RWPE2 (cell line): ENCODE measurements at regions not wholly inside any gene's neighbourhood (a gene's known extent, or its start where the extent isn't known, plus 50 kb on each side); places are given as distances from the start of the nearest gene placed in this dataset.
A peak's percentile ranks its signal among the peaks of the same experiment; 100 is the strongest.

Source experiments
- ATAC-seq: fragments of 200-7000 bp; cut with Tn5 transposase; 3 replicates; pipeline ENCODE4 v1.9.1; 2021; ENCODE audit warnings: low read depth
- DNase-seq: peaks from one replicate; pipeline ENCODE4 v3.0.0-alpha.2; 2020; ENCODE audit warnings: low spot score
- H3K27ac ChIP-seq: fragments of 450-650 bp; 2 replicates; pipeline ENCODE4 v1.5.1; 2017; ENCODE audit warnings: mild to moderate bottlenecking; ENCODE audit not compliant: poor library complexity, severe bottlenecking
- H3K27me3 ChIP-seq: fragments of 250-450 bp; sonication (Bioruptor Pico); 2 replicates; pipeline ENCODE4 v1.5.1; 2021; ENCODE audit warnings: mild to moderate bottlenecking, moderate library complexity; ENCODE audit not compliant: insufficient read depth, poor library complexity, severe bottlenecking
- H3K36me3 ChIP-seq: fragments of 250-450 bp; sonication (Bioruptor Pico); 2 replicates; pipeline ENCODE4 v1.5.1; 2020; ENCODE audit warnings: low read depth, mild to moderate bottlenecking, moderate library complexity
- H3K4me1 ChIP-seq: fragments of 250-450 bp; sonication (Bioruptor Pico); 2 replicates; pipeline ENCODE4 v1.5.1; 2021; ENCODE audit warnings: mild to moderate bottlenecking, moderate library complexity; ENCODE audit not compliant: insufficient read depth, poor library complexity, severe bottlenecking
- H3K4me3 ChIP-seq: fragments of 250-450 bp; sonication (Bioruptor Pico); 2 replicates; pipeline ENCODE4 v1.5.1; 2021; ENCODE audit warnings: mild to moderate bottlenecking, moderate library complexity; ENCODE audit not compliant: severe bottlenecking
- H3K9me3 ChIP-seq: fragments of 250-450 bp; sonication (Bioruptor Pico); 2 replicates; pipeline ENCODE4 v1.5.1; 2021; ENCODE audit warnings: mild to moderate bottlenecking, moderate library complexity; ENCODE audit not compliant: severe bottlenecking
- TF ChIP-seq, protein P1 (sequence below): fragments of 450-650 bp; IDR thresholded peaks from one replicate; pipeline ENCODE4 v1.5.1; 2017; ENCODE audit warnings: mild to moderate bottlenecking, moderate library complexity; ENCODE audit not compliant: poor library complexity, severe bottlenecking

DNA sequence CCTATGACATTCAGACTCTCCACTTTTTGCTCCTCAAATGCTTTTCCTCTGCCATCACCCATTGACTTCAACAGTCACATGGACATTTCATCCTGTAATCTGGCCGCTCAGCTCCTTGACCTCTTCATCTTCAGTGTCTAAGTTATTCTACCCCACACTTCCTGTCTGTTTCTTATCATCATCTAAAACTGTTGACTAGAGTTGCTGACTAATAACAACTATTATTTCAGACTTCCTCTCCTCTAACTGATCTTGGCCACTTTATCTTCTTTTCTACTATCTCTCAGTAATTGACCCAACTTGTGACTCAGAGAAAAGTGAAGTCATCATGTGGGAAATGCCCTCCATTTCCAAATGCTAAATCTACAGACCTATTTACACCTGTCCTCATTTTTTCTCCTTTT lies 254.7 kb upstream of the TRPC7 start:
- Histone ChIP-seq H3K4me3 (no peak overlapping the region), H3K27ac (no peak overlapping the region), H3K9me3 (no peaks in the 10 kb centered on the region), H3K27me3 (no peaks in the 10 kb centered on the region), H3K4me1 (peaks cover 4% of the 10 kb centered on the region), H3K36me3 (no peaks in the 10 kb centered on the region)
- ATAC-seq (peak; percentile 69), DNase-seq (no peak)
- TF ChIP-seq, protein P1, sequence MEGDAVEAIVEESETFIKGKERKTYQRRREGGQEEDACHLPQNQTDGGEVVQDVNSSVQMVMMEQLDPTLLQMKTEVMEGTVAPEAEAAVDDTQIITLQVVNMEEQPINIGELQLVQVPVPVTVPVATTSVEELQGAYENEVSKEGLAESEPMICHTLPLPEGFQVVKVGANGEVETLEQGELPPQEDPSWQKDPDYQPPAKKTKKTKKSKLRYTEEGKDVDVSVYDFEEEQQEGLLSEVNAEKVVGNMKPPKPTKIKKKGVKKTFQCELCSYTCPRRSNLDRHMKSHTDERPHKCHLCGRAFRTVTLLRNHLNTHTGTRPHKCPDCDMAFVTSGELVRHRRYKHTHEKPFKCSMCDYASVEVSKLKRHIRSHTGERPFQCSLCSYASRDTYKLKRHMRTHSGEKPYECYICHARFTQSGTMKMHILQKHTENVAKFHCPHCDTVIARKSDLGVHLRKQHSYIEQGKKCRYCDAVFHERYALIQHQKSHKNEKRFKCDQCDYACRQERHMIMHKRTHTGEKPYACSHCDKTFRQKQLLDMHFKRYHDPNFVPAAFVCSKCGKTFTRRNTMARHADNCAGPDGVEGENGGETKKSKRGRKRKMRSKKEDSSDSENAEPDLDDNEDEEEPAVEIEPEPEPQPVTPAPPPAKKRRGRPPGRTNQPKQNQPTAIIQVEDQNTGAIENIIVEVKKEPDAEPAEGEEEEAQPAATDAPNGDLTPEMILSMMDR: no peak

- H3K4me1 ChIP-seq: peaks cover 4% of the 10 kb centered on the region
- H3K27ac ChIP-seq: no peak overlapping the region
- H3K27me3 ChIP-seq: no peaks in the 10 kb centered on the region
- no peaks in the 10 kb centered on the region for H3K9me3 ChIP-seq
- no peak overlapping the region for H3K4me3 ChIP-seq
- no peaks in the 10 kb centered on the region for H3K36me3 ChIP-seq
- ATAC-seq: no peak
- TF ChIP-seq, protein P1: no peak
- no peak for DNase-seq
These were observed 254.2 kb upstream of the TRPC7 start for GRCh38 chr5:136619556-136619955.

- Histone ChIP-seq H3K4me3 (no peak overlapping the region), H3K4me1 (peaks cover 10% of the 10 kb centered on the region), H3K27ac (no peak overlapping the region), H3K27me3 (peaks cover 3% of the 10 kb centered on the region), H3K36me3 (no peaks in the 10 kb centered on the region), H3K9me3 (no peaks in the 10 kb centered on the region)
- DNase-seq (no peak), ATAC-seq (peak; percentile 31; the same call in 1 of the 3 replicates)
- TF ChIP-seq, protein P1: no peak
These were observed 250.1 kb upstream of the TRPC7 start for GRCh38 chr5:136615251-136616119.

DNA sequence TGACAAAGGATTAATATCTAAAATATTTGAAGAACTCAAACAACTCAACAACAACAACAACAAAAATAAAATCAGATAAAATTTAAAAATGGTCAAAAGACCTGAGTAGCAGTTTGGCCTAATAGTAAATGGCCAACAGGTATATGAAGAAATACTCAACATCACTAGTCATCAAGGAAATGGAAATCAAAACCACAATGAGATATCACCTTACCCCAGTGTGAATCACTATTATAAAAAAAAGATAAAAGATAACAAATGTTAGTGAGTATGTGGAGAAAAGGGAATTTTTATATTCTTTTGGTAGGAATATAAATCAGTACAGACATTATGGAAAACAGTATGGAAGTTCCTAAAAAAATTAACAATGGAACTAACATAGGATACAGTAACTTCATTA lies 247.9 kb upstream of the TRPC7 start:
- Histone ChIP-seq H3K9me3 (no peaks in the 10 kb centered on the region), H3K4me1 (peaks cover 10% of the 10 kb centered on the region), H3K4me3 (no peak overlapping the region), H3K36me3 (no peaks in the 10 kb centered on the region), H3K27ac (no peak overlapping the region), H3K27me3 (peaks cover 3% of the 10 kb centered on the region)
- DNase-seq (no peak), ATAC-seq (peak; percentile 83)
- TF ChIP-seq, protein P1: no peak

DNA sequence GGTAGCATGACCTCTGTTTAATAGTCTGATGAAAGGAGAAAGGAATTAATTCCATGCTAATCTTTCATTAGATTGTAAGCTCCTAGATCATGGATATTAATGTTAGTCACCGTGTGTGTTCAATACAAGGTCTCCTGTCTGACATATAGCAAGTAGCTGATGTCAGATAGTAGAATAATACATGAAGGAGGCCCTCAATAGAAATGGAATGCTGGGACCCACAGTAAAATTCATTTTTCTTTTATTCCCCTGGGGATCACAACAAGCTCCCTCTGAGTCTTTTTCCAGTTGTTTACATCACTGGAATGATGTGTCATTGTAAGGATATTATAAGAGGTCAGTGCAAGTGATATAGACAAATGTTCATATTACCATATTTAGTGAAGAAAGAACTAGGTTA lies 240.3 kb upstream of the TRPC7 start:
- no peak for ATAC-seq
- Histone ChIP-seq H3K27ac (no peak overlapping the region), H3K36me3 (no peaks in the 10 kb centered on the region), H3K4me3 (no peak overlapping the region), H3K27me3 (no peaks in the 10 kb centered on the region), H3K4me1 (no peaks in the 10 kb centered on the region), H3K9me3 (no peaks in the 10 kb centered on the region)
- TF ChIP-seq, protein P1: no peak
- DNase-seq: no peak
